A172 (cell line): ENCODE measurements at regions not wholly inside any gene's neighbourhood (a gene's known extent, or its start where the extent isn't known, plus 50 kb on each side); places are given as distances from the start of the nearest gene placed in this dataset.
"Not testable (repeated sequence)": the region's sequence is repeated elsewhere in the genome, so short reads cannot be mapped to it uniquely, and the experiment has no call there.

Source experiments
- DNase-seq: peaks from one replicate; pipeline ENCODE4 v3.0.0-alpha.2; 2015; ENCODE audit warnings: low spot score

DNA sequence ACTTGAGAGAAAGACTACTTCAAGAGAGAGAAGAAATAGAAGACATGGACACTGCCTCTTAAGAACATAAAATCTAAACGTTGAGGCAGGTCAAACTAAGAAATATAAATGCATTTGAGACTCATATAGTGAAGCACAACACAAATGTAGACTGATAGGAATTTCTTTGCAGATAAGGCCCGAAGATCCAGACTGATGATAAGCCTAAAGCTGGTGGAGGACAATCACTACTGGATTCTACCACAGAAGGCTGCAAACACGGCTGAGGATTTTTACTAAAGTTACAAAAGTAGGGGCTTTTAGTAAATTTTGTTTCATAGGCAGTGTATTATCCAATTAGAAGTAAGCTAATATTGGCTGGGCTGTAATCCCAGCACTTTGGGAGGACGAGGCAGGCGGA is 278.3 kb downstream of the RAP2B start:
- DNase-seq: no peak

DNA sequence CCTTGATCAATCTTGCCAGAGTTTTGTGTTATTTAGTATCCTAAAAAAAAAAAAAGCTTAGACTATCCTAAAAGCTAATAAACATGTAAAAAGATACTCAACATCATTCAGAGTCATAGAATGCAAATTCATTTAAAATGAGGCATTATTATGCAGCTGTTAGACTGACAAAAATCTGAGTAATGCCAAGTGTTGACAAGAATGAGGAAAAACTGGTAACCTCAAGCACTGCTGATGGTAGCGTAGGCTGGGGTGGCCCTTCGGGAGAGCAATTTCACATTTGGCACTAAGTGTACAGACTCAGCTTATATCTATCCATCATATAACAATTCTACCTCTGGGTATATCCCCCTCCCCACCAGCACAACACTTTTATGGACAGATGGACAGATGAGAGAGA is 280.4 kb downstream of the RAP2B start:
- no peak for DNase-seq

DNA sequence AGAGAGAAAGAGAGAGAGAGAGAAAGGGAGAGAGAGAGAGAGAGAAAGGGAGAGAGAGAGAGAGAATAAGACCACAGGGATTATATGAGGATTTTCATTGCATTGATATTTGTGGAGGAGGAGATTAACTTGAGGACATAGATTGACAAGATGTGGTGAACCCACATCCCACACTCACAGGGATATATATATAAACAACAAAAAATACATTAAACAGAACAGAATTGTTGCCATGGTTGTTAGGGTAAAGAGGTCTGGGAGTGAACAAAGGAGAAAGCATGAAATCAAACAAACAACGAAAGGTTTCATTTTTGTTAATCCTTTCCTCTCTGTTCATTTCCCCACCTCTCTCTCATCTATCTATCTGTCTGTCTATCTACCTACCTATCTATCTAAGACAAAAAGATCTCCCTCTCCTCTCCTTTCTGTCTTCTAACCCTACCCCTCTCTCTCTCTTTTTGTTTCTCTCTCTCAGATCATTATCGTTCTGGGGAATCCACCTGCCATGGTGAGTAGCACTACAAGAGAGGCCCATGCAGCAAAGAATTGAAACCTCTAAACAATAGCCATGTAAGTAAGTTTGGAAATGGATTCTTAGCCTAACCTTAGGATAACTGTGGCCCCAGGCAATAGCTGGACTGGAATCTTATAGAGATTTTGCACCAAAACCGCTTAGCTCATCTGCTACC is 280.9 kb downstream of the RAP2B start:
- no peak for DNase-seq

DNA sequence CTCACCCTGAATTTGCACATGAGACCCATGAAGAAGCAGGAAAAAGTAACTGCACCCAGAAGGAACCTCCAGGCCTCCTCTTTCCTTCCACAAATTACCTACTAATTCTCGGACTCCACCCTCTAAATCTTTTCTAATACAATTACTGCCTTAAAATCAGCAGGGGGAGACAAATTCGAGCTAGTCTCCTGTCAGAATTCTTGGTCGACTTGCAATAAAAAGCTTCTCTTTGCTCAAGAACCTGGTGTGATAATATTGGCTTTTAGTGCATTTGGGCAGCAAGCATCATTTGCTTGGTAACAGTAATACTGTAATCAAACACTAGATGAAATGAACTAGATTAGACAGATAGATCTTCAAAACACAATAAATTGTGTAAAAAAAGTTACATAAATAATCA is 281.9 kb downstream of the RAP2B start:
- DNase-seq: peak; percentile 10

DNA sequence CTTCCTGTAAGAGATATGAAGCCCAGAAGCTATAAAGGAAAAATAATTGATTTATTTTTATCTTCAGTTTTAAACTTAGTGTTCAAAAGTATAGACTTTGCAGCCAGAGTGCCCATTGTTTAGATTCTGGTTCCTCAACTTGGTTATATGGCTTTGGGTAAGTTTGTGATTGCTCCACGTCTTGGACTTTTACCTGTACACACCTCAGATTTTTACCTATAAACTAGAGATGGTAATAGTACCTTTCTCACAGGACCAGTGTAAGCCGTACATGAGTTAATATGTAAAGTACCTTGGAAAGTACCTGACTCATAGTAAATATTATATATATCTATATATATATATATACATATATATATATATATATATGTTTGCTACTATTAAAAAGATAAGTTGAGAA is 283.8 kb downstream of the RAP2B start:
- DNase-seq: no peak

DNA sequence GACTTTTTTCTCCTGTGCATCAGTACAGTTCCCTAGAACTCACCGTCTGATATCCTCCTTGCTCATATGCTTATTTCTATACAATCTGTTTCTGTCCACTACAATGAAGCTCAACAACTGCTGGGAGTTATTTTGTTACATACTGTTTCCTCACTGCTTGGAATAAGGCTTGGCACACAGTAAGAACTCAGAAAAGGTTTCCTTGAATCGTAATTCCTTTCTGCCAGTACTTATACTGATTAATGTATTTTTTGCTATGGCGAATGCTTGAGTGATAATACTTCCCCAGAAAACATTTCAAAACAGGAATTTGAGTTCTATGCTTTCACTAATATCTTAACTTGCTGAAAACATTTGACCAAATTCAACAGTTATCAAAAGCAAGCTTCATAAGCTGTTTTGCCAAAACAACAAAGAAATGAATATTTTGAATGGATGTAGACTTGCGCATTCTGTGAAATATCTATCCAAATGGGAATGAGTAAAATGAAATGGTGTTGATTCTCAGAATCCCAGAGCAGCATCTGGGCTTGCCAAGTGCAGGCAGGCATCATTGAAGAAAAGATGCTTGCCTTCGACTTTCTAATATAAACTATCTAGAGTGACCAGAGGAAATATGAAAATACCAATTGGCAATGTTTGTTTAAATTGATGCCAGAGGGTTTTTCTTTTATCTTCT is 286.3 kb downstream of the RAP2B start:
- no peak for DNase-seq

DNA sequence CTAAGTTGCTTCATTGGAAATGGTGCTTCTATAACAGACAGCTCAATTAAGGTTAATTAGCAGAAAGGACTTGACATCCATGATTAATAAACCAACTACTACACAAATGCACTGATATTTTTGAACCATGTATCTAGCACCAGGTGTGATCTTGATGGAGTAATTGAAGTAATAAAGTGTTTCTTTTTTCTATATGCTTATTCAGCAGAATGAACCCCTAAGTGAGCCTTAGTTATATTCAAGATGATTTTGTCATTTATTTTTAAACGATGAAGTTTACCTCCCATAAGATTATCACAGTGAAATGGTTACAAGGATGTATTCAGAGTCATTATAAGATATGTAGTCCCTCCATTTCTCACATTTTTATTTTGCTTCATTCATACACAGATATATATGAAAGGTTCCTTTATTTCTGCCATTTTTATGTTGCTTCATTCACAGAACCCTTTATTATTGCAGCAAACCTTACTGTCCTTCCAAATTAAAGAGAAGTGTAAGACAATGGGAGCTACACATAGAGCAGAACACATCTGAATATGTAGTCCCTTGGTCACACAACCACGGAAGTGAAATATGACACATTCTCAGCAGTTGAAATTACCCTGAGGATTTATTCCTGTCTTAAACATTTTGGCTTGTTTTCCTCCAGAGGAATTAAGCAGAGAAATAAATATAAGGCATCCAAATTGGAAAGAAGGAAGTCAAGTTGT is 295.0 kb downstream of the RAP2B start:
- no peak for DNase-seq

DNA sequence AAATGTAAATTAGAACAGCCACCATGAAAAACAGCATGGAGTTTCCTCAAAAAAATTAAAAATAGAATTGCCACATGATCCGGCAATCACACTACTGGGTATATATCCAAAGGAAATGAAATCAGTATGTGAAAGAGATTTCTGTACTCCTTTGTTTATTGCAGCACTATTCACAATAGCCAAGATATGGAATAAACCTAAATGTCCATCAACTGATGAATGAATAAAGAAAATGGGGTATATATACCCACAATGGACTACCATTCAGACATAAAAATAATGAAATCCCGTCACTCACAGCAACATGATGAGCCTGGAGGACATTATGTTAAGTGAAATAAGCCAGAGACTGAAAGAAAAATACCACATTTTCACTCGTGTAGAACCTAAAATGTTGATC is 296.9 kb downstream of the RAP2B start:
- no peak for DNase-seq

DNA sequence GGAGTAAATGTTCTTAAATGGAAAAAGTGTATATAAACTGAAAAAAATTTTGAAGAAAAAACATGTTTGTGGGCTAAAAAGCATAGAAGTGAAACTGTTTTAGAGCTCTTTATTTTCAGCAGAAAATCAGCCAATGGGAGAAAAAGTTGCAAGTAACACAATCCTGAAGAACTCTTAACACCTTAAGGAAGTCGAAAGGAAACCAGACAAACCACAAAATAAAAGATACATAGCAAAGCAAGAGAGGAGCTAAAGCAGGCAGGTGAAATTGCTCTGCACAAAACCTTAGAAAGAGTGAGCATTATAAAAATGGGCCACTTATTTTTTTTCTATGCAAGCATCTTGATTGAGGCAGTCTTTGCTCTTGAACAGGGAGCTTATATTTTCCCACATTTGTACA is 300.5 kb downstream of the RAP2B start:
- DNase-seq: no peak

DNA sequence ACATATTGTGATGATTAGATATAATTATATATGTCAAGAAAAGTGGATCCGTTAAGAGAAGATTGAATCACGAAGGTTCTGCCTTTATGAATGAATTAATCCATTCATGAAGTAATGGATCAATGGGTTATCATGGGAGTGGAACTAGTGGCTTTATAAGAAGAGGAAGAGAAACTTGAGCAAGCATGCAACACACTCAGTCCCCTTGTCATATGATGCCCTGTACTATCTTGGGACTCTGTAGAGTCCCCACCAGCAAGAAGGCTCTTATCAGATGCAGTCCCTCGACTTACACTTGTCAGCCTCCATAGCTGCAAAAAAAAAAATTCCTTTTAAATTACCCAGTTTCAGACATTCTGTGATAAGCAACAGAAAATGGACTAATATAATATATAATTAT is 301.9 kb downstream of the RAP2B start:
- DNase-seq: no peak

DNA sequence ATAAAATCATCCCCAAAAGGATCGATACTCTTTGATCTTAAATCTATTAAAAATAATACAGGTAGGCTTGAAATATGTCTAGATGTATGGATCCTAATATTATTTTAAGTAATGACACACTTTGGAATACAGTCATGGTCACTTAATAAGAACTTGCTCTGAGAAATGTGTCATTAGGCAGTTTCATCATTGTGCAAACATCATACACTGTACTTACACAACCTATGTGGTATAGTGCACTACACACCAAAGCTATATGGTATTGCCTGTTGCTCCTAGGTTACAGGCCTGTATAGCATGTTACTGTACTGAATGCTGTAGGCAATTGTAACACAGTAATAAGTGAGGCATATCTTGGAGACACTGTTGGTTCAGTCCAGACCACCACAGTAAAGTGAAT is 307.1 kb downstream of the RAP2B start:
- DNase-seq: no peak

DNA sequence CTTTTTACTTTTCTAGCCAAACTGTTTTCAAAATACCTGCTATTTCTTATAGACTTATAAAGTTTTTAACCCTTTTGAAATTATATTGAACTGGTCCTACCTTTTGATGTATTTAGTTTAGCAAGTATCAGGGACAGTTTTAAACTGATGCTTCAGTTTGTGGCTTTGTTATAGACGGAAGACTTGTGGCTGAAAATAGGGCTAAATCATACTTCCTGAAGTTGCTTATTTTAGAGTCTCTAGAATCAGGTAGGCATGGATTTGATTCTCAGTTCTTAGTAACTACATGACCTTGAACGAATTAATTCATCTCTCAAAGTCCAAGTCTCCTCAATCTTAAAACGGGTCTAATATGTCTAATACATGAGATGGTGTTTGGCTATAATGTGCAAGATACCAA is 322.8 kb downstream of the RAP2B start:
- DNase-seq: no peak

DNA sequence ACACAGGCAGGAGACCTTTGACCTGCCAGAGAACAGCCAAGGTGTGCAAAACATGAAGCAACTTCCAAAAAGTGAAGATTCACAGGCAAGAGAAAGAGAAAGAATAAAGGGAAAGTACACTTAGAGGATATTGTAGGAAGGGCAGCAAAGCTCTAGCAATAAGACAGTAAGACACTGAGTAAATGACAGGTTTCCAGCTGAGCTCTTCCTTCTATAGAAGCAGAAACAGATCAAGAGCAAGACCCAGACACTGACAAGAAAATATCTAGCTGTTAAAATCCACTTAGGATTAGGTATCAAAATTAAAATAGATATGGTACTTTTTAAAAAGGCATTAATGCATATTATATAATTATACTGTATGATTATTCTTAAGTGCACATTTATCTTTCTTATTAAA is 333.4 kb downstream of the RAP2B start:
- DNase-seq: no peak

DNA sequence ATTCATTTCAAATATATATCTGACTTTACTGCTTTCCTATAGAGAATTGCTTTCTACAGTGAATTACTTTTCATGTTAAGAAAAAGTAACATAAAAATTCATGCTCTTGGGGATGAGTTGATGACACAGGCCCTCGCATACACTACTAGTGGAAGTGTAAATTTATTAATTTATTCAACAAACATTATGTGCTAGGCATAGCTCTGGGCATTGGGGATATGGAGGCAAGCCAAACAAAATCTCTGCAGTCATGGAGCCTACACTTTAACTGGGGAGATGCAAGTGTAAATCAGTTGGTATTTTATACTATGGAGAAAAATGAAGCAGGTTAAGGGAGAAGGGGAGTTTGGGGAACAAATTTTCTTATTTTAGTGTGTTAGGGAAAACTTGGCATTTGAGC is 340.7 kb downstream of the RAP2B start:
- no peak for DNase-seq

DNA sequence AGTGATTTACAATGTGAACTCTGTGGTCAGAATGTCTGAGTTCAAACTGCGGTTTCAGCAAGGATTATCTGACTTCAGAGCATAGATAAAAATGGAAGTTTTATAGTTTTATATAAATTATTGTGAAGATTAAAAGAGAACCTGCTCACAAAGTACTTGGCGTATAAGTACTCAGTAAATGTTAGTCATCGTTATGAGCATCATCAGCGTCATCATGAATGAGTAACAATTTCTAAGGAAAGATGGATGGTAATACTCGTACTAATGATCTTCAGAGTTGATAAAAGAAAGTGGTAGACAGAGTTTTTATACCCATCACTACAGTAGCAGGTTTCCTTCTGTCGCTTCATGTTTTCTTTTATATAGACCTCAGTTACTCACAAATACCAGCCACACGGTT is 341.8 kb downstream of the RAP2B start:
- peak; percentile 5 for DNase-seq

DNA sequence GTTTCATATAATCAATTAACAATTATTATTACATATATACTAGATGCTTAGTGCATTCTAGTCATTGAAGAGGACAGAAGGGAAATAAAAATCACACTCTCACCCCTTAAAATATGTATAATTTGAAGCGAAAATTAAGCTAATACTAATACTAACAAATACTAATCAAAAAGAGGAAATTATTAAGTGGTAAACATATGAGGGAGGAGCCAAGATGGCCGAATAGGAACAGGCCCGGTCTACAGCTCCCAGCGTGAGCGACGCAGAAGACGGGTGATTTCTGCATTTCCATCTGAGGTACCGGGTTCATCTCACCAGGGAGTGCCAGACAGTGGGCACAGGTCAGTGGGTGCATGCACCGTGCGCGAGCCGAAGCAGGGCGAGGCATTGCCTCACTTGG is 344.2 kb downstream of the RAP2B start:
- not testable (repeated sequence) for DNase-seq

DNA sequence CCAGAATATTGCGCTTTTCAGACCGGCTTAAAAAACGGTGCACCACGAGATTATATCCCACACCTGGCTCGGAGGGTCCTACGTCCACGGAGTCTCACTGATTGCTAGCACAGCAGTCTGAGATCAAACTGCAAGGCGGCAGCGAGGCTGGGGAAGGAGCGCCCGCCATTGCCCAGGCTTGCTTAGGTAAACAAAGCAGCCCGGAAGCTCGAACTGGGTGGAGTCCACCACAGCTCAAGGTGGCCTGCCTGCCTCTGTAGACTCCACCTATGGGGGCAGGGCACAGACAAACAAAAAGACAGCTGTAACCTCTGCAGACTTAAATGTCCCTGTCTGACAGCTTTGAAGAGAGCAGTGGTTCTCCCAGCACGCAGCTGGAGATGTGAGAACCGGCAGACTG is 344.7 kb downstream of the RAP2B start:
- DNase-seq: not testable (repeated sequence)

DNA sequence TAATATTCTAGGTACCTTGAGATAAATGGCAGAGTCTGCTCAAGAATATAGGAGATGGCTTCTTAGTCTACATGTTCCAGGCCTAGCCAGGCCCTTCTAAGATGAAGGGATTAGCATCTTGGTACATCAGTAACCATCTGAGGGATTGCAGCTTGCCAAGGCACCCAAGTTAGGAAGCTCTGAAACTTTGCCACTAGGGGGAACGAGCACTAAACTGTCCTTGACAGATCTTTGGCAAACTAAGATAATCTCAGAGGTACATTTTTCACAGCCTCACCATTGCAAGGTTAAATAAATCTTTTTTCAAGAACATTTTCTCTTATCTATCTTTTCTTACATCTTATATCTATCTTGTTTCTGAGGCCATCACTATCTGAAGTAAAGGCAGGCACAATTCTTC is 351.2 kb downstream of the RAP2B start:
- DNase-seq: no peak

DNA sequence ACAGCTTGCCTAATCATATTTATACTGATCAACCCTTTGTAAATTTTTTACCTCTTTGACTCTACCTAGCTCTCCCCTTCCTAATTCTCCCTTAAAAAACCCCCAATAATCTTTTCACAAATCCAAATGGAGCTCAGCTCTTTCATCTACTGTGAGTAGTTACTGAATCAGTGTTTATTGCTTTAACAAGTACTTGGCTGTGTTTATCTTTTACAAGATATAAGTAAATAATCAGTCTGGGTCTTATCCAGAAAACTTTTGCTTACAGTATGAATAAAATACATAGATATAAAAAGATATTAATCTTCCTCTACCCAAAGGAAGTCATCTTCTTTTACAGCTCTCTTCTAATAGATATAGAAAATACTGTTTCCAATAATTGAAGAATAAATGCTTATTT is 366.4 kb downstream of the RAP2B start:
- no peak for DNase-seq

DNA sequence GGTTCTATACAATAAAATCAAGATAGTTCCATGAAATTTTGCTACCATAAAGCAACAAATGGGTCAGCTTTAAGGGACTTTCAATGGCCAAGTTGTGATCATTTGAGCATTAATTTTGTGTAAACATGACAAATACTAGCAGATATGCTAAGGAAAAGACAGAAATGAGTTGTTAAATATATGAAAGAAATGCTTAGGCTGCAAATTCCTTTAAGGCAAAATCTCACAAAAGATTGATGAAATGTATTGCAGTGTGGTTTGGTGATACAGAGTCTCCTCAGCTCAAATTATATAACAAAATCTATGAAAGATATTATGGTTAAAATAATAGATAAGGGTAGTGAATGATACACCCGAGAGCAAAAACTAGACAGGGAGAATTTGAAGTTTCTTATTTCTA is 377.2 kb downstream of the RAP2B start:
- DNase-seq: no peak

DNA sequence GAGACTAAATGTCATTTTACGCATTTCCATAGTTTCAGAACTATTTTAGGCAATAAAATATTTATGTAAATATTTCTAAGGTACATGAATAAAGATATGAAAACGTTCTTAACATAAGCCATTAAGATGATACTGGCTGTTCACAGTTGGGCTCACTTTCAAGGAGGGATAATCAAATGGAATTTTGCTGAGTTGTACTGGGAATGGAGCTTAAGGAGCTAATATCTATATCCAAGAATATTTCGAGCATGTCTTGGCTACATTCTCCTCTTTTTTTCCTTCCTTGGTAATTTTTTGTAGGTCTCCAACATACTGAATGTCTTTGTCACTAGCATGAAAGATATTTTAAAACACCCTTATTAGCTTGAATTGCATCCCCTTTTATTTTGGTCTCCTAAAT is 383.4 kb downstream of the RAP2B start:
- DNase-seq: no peak

DNA sequence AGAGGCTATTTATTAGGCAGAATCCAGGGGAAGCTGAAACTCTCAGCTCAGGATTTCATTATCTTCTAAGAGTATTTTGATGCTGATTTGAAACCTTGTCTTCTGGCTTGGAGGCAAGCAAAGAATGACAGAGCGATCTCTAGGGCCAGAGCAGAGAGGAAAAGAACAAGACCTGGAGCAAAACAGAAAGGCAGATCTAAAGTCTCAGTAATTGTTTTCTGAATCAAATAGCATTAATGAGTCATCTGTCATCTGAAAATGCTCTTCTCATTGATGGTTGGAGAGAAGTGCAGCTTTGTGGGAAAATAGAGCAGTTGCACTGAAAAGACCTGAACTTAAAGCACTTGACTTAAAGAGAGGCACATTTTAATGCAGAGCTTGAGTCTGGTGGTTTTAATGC is 385.9 kb downstream of the RAP2B start:
- DNase-seq: no peak

DNA sequence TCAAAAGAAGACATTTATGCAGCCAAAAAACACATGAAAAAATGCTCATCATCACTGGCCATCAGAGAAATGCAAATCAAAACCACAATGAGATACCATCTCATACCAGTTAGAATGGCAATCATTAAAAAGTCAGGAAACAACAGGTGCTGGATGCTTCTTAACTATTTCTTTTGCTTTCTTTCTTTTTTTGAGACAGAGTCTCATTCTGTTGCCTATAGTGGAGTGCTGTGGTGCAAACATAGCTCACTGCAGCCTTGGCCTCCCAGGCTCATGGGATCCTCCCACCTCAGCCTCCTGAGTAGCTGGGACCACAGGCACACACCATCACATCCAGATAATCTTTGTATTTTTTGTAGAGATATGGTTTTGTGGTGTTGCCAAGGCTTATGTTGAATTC is 387.7 kb downstream of the RAP2B start:
- DNase-seq: not testable (repeated sequence)
